Liver (tissue), 8 donors: ENCODE measurements at regions not wholly inside any gene's neighbourhood (a gene's known extent, or its start where the extent isn't known, plus 50 kb on each side); places are given as distances from the start of the nearest gene placed in this dataset.

Source experiments
- DNase-seq: peaks from one replicate; pipeline ENCODE4 v3.0.0-alpha.2; 2017; ENCODE audit warnings: low spot score
- H3K27ac ChIP-seq, 2 donors: one replicate each; pipeline ENCODE4 v1.7.0; 2013; ENCODE audit warnings: inconsistent platforms in 2 of 2, low read length in 2 of 2, control low read depth in 1 of 2, low read depth in 1 of 2, mild to moderate bottlenecking in 1 of 2
- H3K27me3 ChIP-seq, 4 donors: one replicate each; pipeline versions ENCODE4 v1.6.1 to v1.7.0; 2013; ENCODE audit warnings: low read length in 3 of 4, inconsistent platforms in 1 of 4, mild to moderate bottlenecking in 1 of 4, moderate library complexity in 1 of 4; ENCODE audit not compliant: control insufficient read depth in 4 of 4, insufficient read depth in 4 of 4
- H3K36me3 ChIP-seq, 4 donors: one replicate each; pipeline versions ENCODE4 v1.6.1 to v1.7.0; 2013; ENCODE audit warnings: low read length in 3 of 4, mild to moderate bottlenecking in 3 of 4, low read depth in 1 of 4, moderate library complexity in 1 of 4; ENCODE audit not compliant: control insufficient read depth in 4 of 4, insufficient read depth in 3 of 4
- H3K4me1 ChIP-seq, 4 donors: one replicate each; pipeline versions ENCODE4 v1.6.1 to v1.7.0; 2013; ENCODE audit warnings: low read length in 3 of 4, mild to moderate bottlenecking in 3 of 4, moderate library complexity in 1 of 4; ENCODE audit not compliant: control insufficient read depth in 4 of 4, insufficient read depth in 4 of 4
- H3K4me3 ChIP-seq, 3 donors: one replicate each; pipeline versions ENCODE4 v1.6.1 to v1.7.0; 2013; ENCODE audit warnings: low read length in 3 of 3, control low read depth in 1 of 3, low read depth in 1 of 3, mild to moderate bottlenecking in 1 of 3
- H3K9ac ChIP-seq, 2 donors: one replicate each; pipeline ENCODE4 v1.7.0; 2013; ENCODE audit warnings: low read length in 2 of 2, mild to moderate bottlenecking in 2 of 2, moderate library complexity in 2 of 2, control low read depth in 1 of 2, low read depth in 1 of 2
- H3K9me3 ChIP-seq, 4 donors: one replicate each; pipeline versions ENCODE4 v1.6.1 to v1.7.0; 2013; ENCODE audit warnings: low read length in 3 of 4; ENCODE audit not compliant: control insufficient read depth in 4 of 4
- ATF3 ChIP-seq: IDR thresholded peaks from 2 replicates; pipeline ENCODE4 v1.6.1; 2016; ENCODE audit warnings: antibody characterized with exemption
- CTCF ChIP-seq: fragments of 150-350 bp; IDR thresholded peaks from 2 replicates; pipeline ENCODE4 v1.5.1; 2017; ENCODE audit warnings: improper control_type of control experiment, low read depth, low read length; ENCODE audit not compliant: missing input control
- FOXA2 ChIP-seq: IDR thresholded peaks from 2 replicates; pipeline ENCODE4 v1.6.1; 2016; ENCODE audit warnings: antibody characterized with exemption
- GABPA ChIP-seq, 2 donors: IDR thresholded peaks in 1 of 2; conservative IDR thresholded peaks in 1 of 2; 2 replicates each; pipeline ENCODE4 v1.6.1; 2016; ENCODE audit warnings: antibody characterized with exemption in 2 of 2, mild to moderate bottlenecking in 1 of 2, moderate library complexity in 1 of 2
- HNF4A ChIP-seq, 2 donors: conservative IDR thresholded peaks; 2 replicates each; pipeline ENCODE4 v1.6.1; 2016; ENCODE audit warnings: antibody characterized with exemption in 2 of 2, mild to moderate bottlenecking in 2 of 2
- HNF4G ChIP-seq: IDR thresholded peaks from 2 replicates; pipeline ENCODE4 v1.6.1; 2016; ENCODE audit warnings: antibody characterized with exemption
- JUND ChIP-seq, 2 donors: IDR thresholded peaks; 2 replicates each; pipeline ENCODE4 v1.6.1; 2016; ENCODE audit warnings: antibody characterized with exemption in 2 of 2
- MAX ChIP-seq: IDR thresholded peaks from 2 replicates; pipeline ENCODE4 v1.6.1; 2016; ENCODE audit warnings: antibody characterized with exemption
- NR2F2 ChIP-seq: IDR thresholded peaks from 2 replicates; pipeline ENCODE4 v1.6.1; 2016; ENCODE audit warnings: antibody characterized with exemption
- RAD21 ChIP-seq, 2 donors: IDR thresholded peaks; 2 replicates each; pipeline ENCODE4 v1.6.1; 2016; ENCODE audit warnings: antibody characterized with exemption in 2 of 2, mild to moderate bottlenecking in 2 of 2
- REST ChIP-seq: IDR thresholded peaks from 2 replicates; pipeline ENCODE4 v1.6.1; 2016; ENCODE audit warnings: antibody characterized with exemption, mild to moderate bottlenecking
- RXRA ChIP-seq, 2 donors: IDR thresholded peaks; 2 replicates each; pipeline ENCODE4 v1.6.1; 2017 to 2018; ENCODE audit warnings: antibody characterized with exemption in 2 of 2, mild to moderate bottlenecking in 1 of 2
- SP1 ChIP-seq: IDR thresholded peaks from 2 replicates; pipeline ENCODE4 v1.6.1; 2018; ENCODE audit warnings: antibody characterized with exemption, mild to moderate bottlenecking
- TAF1 ChIP-seq: conservative IDR thresholded peaks from 2 replicates; pipeline ENCODE4 v1.6.1; 2016; ENCODE audit warnings: antibody characterized with exemption, mild to moderate bottlenecking
- YY1 ChIP-seq: IDR thresholded peaks from 2 replicates; pipeline ENCODE4 v1.6.1; 2016; ENCODE audit warnings: antibody characterized with exemption, mild to moderate bottlenecking
- ZBTB33 ChIP-seq: IDR thresholded peaks from 2 replicates; pipeline ENCODE4 v1.6.1; 2016; ENCODE audit warnings: antibody characterized with exemption
- WGBS: extraction: QIAGEN DNeasy Blood & Tissue Kit; methylation state at CpG from one replicate; pipeline ENCODE4 v1.1.7; 2013; 5-methylcytosine and 5-hydroxymethylcytosine counted together
- donor health status: healthy.
- donor health status: healthy.
- donor health status: healthy.
- donor health status: healthy.
- donor health status: healthy.

GRCh38 chr9:29730163-29730562, 2156.9 kb upstream of the C9orf72 start:
- Histone ChIP-seq H3K36me3 (no peaks in the 10 kb centered on the region), H3K27ac (no peak overlapping the region), H3K9ac (no peak overlapping the region), H3K9me3 (peaks cover 0 to 4% (median 1%) of the 10 kb centered on the region in 4 donors), H3K4me1 (no peaks in the 10 kb centered on the region), H3K27me3 (no peaks in the 10 kb centered on the region), H3K4me3 (no peak overlapping the region)
- TF ChIP-seq RAD21 (IDR thresholded peaks at IDR 0.05) (no peak), MAX (no peak), JUND (IDR thresholded peaks at IDR 0.05) (no peak), HNF4G (no peak), NR2F2 (no peak), REST (no peak), GABPA (IDR thresholded peaks at IDR 0.05 in 1 of 2, conservative IDR thresholded peaks at IDR 0.05 in 1 of 2) (no peak), ATF3 (no peak), FOXA2 (no peak), CTCF (no peak), TAF1 (no peak), RXRA (IDR thresholded peaks at IDR 0.05) (no peak), ZBTB33 (no peak), SP1 (no peak), YY1 (no peak)
- WGBS: 17% methylated on average over 1 of the region's 1 CpG
- DNase-seq: no peak

- no peak overlapping the region for H3K9ac ChIP-seq
- H3K9me3 ChIP-seq: no peaks in the 10 kb centered on the region
- WGBS: 48% methylated on average over 3 of the region's 3 CpGs
- no peaks in the 10 kb centered on the region for H3K36me3 ChIP-seq
- no peak for DNase-seq
- H3K27ac ChIP-seq: no peak overlapping the region
- H3K4me3 ChIP-seq: no peak overlapping the region
- H3K27me3 ChIP-seq: no peaks in the 10 kb centered on the region
- no peaks in the 10 kb centered on the region for H3K4me1 ChIP-seq
- TF ChIP-seq REST (no peak), YY1 (no peak), TAF1 (no peak), HNF4G (no peak), ATF3 (no peak), ZBTB33 (no peak), GABPA (IDR thresholded peaks at IDR 0.05 in 1 of 2, conservative IDR thresholded peaks at IDR 0.05 in 1 of 2) (no peak), JUND (IDR thresholded peaks at IDR 0.05) (no peak), RXRA (IDR thresholded peaks at IDR 0.05) (no peak), HNF4A (conservative IDR thresholded peaks at IDR 0.05) (no peak), MAX (no peak), RAD21 (IDR thresholded peaks at IDR 0.05) (no peak)
Observed at GRCh38 chr9:29740518-29740917, 2167.2 kb upstream of the C9orf72 start.
